AG09319 (cell line): ENCODE measurements at regions not wholly inside any gene's neighbourhood (a gene's known extent, or its start where the extent isn't known, plus 50 kb on each side); places are given as distances from the start of the nearest gene placed in this dataset.

Experiments used
- DNase-seq: peaks from one replicate; pipeline ENCODE4 v3.0.0-alpha.2; 2010; ENCODE audit warnings: low read depth; ENCODE audit errors: extremely low read depth
- CTCF ChIP-seq: IDR thresholded peaks from 2 replicates; pipeline ENCODE4 v1.5.1; 2011; ENCODE audit warnings: low read depth, mild to moderate bottlenecking, inconsistent platforms, low read length, moderate library complexity

DNA sequence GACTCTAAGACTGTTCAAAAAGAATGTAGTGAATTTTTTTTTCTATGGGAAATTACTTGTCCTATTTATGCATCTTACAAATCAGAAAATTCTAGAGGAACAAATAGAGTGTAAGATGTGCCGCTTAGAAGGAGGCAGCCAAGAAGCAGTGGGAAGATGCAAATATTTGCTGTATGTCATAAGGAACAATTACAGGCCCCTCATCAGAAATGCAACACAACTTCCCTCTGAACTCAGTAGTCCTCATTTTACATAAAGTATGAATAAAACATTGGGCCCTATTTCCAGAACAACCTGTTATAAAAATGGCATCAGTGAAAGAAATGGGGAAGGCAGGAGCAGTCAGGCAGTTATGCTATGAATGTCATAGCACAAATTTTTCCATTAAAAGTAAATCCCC, 50.7 kb upstream of the SCG2 start:
- TF ChIP-seq CTCF = no peak
- no peak for DNase-seq

DNA sequence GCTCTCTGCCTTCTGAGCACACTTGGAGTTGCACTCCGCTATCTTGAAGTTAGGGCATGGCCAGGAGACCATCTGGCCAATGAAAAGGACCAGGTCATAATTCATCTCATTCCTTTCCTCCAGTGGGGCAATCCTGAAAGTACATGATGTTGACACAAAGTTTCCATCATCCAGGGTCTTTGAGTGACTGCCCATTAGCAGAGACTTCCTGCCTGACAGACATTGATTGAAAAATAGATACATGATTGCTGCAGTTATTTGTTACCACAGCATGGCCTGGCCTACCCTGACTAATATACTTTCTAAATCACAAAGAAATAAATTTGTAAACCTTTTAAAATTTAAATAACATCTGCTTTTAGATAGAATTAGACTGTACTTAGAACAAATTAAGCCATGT, 50.0 kb upstream of the SCG2 start:
- TF ChIP-seq CTCF = no peak

More for the DNA sequence above, 50.0 kb upstream of the SCG2 start:
- DNase-seq = no peak
